Calu3 (cell line): ENCODE measurements at regions not wholly inside any gene's neighbourhood (a gene's known extent, or its start where the extent isn't known, plus 50 kb on each side); places are given as distances from the start of the nearest gene placed in this dataset.

Experiments
- BruUV-seq: library from RNA; stranded (reverse); fragments of 400-500 nt; replicated peaks from 2 replicates; lab custom pipeline; 2021; lab: Mats Ljungman, UMichigan
- CTCF ChIA-PET: fragments of 300-600 bp; sonication (Branson Sonifier 250); formaldehyde crosslinking; loops from one replicate; lab custom pipeline; 2022; ENCODE audit warnings: antibody characterized with exemption; lab: Charles Lee
- DNase-seq: peaks from one replicate; pipeline ENCODE4 v3.0.0; 2022
- H3K27ac Mint-ChIP-seq: one replicate; pipeline ENCODE4 v1.8.0; 2022; ENCODE audit warnings: mixed read lengths; ENCODE audit not compliant: unreplicated experiment
- H3K27me3 Mint-ChIP-seq: one replicate; pipeline ENCODE4 v1.8.0; 2022; ENCODE audit warnings: mixed read lengths; ENCODE audit not compliant: unreplicated experiment
- H3K36me3 Mint-ChIP-seq: one replicate; pipeline ENCODE4 v1.8.0; 2022; ENCODE audit warnings: mild to moderate bottlenecking, moderate library complexity, mixed read lengths; ENCODE audit not compliant: insufficient read depth, unreplicated experiment
- H3K4me1 Mint-ChIP-seq: one replicate; pipeline ENCODE4 v1.8.0; 2022; ENCODE audit warnings: mild to moderate bottlenecking, low read depth, mixed read lengths; ENCODE audit not compliant: unreplicated experiment
- H3K4me3 Mint-ChIP-seq: one replicate; pipeline ENCODE4 v1.8.0; 2022; ENCODE audit warnings: mild to moderate bottlenecking, low read depth, moderate library complexity, mixed read lengths; ENCODE audit not compliant: unreplicated experiment
- H3K9me3 Mint-ChIP-seq: one replicate; pipeline ENCODE4 v1.8.0; 2022; ENCODE audit warnings: low read depth, mixed read lengths; ENCODE audit not compliant: unreplicated experiment
- intact Hi-C: fragments of 100-400 bp; cut with micrococcal nuclease; formaldehyde crosslinking; loops from one replicate; pipeline ENCODE4 v1.10.0; 2022; ENCODE audit not compliant: unreplicated experiment
- TF ChIP-seq, protein P1 (sequence below): fragments of 200-600 bp; IDR thresholded peaks from one replicate; pipeline ENCODE4 v1.8.0; 2022; ENCODE audit warnings: antibody characterized with exemption; ENCODE audit not compliant: unreplicated experiment

GRCh38 chr4:159038536-159038935 is 64.3 kb upstream of the RAPGEF2 start:
- Mint-ChIP-seq H3K36me3 (no peaks in the 10 kb centered on the region), H3K27me3 (no peaks in the 10 kb centered on the region), H3K4me1 (peaks cover 8% of the 10 kb centered on the region), H3K27ac (no peak overlapping the region), H3K9me3 (no peaks in the 10 kb centered on the region), H3K4me3 (no peak overlapping the region)
- CTCF ChIA-PET = no interaction called here
- intact Hi-C loops = no loop called here
- TF ChIP-seq, protein P1, sequence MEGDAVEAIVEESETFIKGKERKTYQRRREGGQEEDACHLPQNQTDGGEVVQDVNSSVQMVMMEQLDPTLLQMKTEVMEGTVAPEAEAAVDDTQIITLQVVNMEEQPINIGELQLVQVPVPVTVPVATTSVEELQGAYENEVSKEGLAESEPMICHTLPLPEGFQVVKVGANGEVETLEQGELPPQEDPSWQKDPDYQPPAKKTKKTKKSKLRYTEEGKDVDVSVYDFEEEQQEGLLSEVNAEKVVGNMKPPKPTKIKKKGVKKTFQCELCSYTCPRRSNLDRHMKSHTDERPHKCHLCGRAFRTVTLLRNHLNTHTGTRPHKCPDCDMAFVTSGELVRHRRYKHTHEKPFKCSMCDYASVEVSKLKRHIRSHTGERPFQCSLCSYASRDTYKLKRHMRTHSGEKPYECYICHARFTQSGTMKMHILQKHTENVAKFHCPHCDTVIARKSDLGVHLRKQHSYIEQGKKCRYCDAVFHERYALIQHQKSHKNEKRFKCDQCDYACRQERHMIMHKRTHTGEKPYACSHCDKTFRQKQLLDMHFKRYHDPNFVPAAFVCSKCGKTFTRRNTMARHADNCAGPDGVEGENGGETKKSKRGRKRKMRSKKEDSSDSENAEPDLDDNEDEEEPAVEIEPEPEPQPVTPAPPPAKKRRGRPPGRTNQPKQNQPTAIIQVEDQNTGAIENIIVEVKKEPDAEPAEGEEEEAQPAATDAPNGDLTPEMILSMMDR = no peak
- DNase-seq = no peak
- BruUV-seq = no TSS peak

GRCh38 chr4:159041054-159042034 is 61.5 kb upstream of the RAPGEF2 start:
- Mint-ChIP-seq H3K36me3 (no peaks in the 10 kb centered on the region), H3K4me1 (peaks cover 8% of the 10 kb centered on the region), H3K27ac (no peak overlapping the region), H3K4me3 (no peak overlapping the region), H3K27me3 (no peaks in the 10 kb centered on the region), H3K9me3 (no peaks in the 10 kb centered on the region)
- TF ChIP-seq, protein P1 = no peak
- CTCF ChIA-PET = no interaction called here
- DNase-seq = no peak
- intact Hi-C loops = no loop called here
- BruUV-seq = no TSS peak

DNA sequence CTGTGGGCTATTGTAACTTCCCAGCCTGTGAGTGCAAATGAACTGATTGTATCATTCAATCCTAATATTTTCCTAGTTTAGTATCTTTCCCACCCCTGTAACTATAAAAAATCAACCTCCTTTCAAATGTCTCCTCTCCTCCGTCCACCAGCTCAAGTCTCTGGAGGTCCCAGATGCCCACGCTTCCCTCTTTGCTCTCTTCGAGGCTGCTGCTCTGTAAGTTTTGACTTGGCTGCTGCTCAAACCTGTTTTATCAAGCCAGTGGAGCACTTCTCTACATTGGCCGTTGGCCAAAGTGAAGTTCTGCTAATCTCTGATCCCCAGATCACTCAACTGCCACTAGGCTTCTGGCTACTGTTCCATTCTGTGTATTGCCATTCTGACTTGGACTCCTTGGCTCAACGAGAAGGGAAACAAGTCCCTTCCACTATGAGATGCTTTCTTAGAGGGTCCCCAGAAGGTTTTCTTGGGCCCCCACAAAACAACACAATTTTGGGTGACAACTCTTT is 60.7 kb upstream of the RAPGEF2 start:
- Mint-ChIP-seq H3K4me1 (peaks cover 10% of the 10 kb centered on the region), H3K9me3 (no peaks in the 10 kb centered on the region), H3K36me3 (no peaks in the 10 kb centered on the region), H3K27me3 (no peaks in the 10 kb centered on the region), H3K27ac (no peak overlapping the region), H3K4me3 (no peak overlapping the region)
- CTCF ChIA-PET = no interaction called here
- no TSS peak for BruUV-seq
- TF ChIP-seq, protein P1 = no peak
- DNase-seq = no peak
- intact Hi-C loops = no loop called here

GRCh38 chr4:159042868-159043267 is 60.0 kb upstream of the RAPGEF2 start:
- Mint-ChIP-seq H3K36me3 (no peaks in the 10 kb centered on the region), H3K9me3 (no peaks in the 10 kb centered on the region), H3K4me1 (peaks cover 17% of the 10 kb centered on the region), H3K27ac (no peak overlapping the region), H3K27me3 (no peaks in the 10 kb centered on the region), H3K4me3 (no peak overlapping the region)
- CTCF ChIA-PET = no interaction called here
- TF ChIP-seq, protein P1 = no peak
- no peak for DNase-seq
- no TSS peak for BruUV-seq
- intact Hi-C loops = no loop called here
